ENCODE measurements at regions not wholly inside any gene's neighbourhood (a gene's known extent, or its start where the extent isn't known, plus 50 kb on each side); places are given as distances from the start of the nearest gene placed in this dataset.

- Histone ChIP-seq H3K9me3 (ENCODE audit: control insufficient read depth in 4 of 4, insufficient read depth in 3 of 4, low read length in 3 of 4) (peaks cover 0 to 45% (median 10%) of the 10 kb centered on the region in 4 donors), H3K4me1 (ENCODE audit: control insufficient read depth in 5 of 5, insufficient read depth in 5 of 5, low read length in 5 of 5) (no peaks in the 10 kb centered on the region), H3K4me3 (no peak overlapping the region), H3K36me3 (ENCODE audit: control insufficient read depth in 4 of 4, insufficient read depth in 4 of 4, low read length in 4 of 4) (no peaks in the 10 kb centered on the region), H3K27ac (ENCODE audit: low read depth in 1 of 2, low read length in 1 of 2) (no peak overlapping the region), H3K9ac (ENCODE audit: insufficient read depth in 1 of 2, low read length in 2 of 2) (no peak overlapping the region), H3K27me3 (ENCODE audit: control insufficient read depth in 3 of 3, insufficient read depth in 3 of 3, low read length in 2 of 3) (no peaks in the 10 kb centered on the region)
- ATAC-seq (ENCODE audit: insufficient read depth, low FRiP score): no peak
- DNase-seq: no peak
- WGBS, 2 donors: 86 to 87% methylated on average over 4 of the region's 4 CpGs
- no peak for TF ChIP-seq CTCF (IDR thresholded peaks at IDR 0.05; ENCODE audit: control extremely low read depth, extremely low read depth)
Measured at GRCh38 chr7:57327081-57327480, 122.9 kb upstream of the ZNF716 start.

GRCh38 chr7:57328457-57328856, 121.5 kb upstream of the ZNF716 start:
- Histone ChIP-seq H3K27me3 (ENCODE audit: control insufficient read depth in 3 of 3, insufficient read depth in 3 of 3, low read length in 2 of 3) (no peaks in the 10 kb centered on the region), H3K9me3 (ENCODE audit: control insufficient read depth in 4 of 4, insufficient read depth in 3 of 4, low read length in 3 of 4) (peaks cover 0 to 42% (median 9%) of the 10 kb centered on the region in 4 donors), H3K9ac (ENCODE audit: insufficient read depth in 1 of 2, low read length in 2 of 2) (no peak overlapping the region), H3K4me1 (ENCODE audit: control insufficient read depth in 5 of 5, insufficient read depth in 5 of 5, low read length in 5 of 5) (no peaks in the 10 kb centered on the region), H3K4me3 (no peak overlapping the region), H3K36me3 (ENCODE audit: control insufficient read depth in 4 of 4, insufficient read depth in 4 of 4, low read length in 4 of 4) (no peaks in the 10 kb centered on the region), H3K27ac (ENCODE audit: low read depth in 1 of 2, low read length in 1 of 2) (no peak overlapping the region)
- WGBS, 2 donors: 82 to 83% methylated on average over 11 of the region's 11 CpGs
- TF ChIP-seq CTCF (IDR thresholded peaks at IDR 0.05; ENCODE audit: control extremely low read depth, extremely low read depth): no peak
- DNase-seq (no peak), ATAC-seq (ENCODE audit: insufficient read depth, low FRiP score) (no peak)

- no peak for TF ChIP-seq CTCF (IDR thresholded peaks at IDR 0.05; ENCODE audit: control extremely low read depth, extremely low read depth)
- Histone ChIP-seq H3K36me3 (ENCODE audit: control insufficient read depth in 4 of 4, insufficient read depth in 4 of 4, low read length in 4 of 4) (no peaks in the 10 kb centered on the region), H3K9ac (ENCODE audit: insufficient read depth in 1 of 2, low read length in 2 of 2) (no peak overlapping the region), H3K4me3 (no peak overlapping the region), H3K4me1 (ENCODE audit: control insufficient read depth in 5 of 5, insufficient read depth in 5 of 5, low read length in 5 of 5) (no peaks in the 10 kb centered on the region), H3K27me3 (ENCODE audit: control insufficient read depth in 3 of 3, insufficient read depth in 3 of 3, low read length in 2 of 3) (no peaks in the 10 kb centered on the region), H3K27ac (ENCODE audit: low read depth in 1 of 2, low read length in 1 of 2) (no peak overlapping the region), H3K9me3 (ENCODE audit: control insufficient read depth in 4 of 4, insufficient read depth in 3 of 4, low read length in 3 of 4) (peaks cover 0 to 44% (median 11%) of the 10 kb centered on the region in 4 donors)
- DNase-seq (no peak), ATAC-seq (ENCODE audit: insufficient read depth, low FRiP score) (no peak)
- 65 to 75% methylated on average over 3 of the region's 3 CpGs for WGBS, 2 donors
Measured at GRCh38 chr7:57328963-57329362, 121.0 kb upstream of the ZNF716 start.
